H9 (cell line): ENCODE measurements at regions not wholly inside any gene's neighbourhood (a gene's known extent, or its start where the extent isn't known, plus 50 kb on each side); places are given as distances from the start of the nearest gene placed in this dataset.
"Not testable (repeated sequence)": the region's sequence is repeated elsewhere in the genome, so short reads cannot be mapped to it uniquely, and the experiment has no call there.

Source experiments
- DNase-seq: peaks from one replicate; pipeline ENCODE4 v3.0.0-alpha.2; 2017
- H2AFZ ChIP-seq: one replicate; pipeline ENCODE4 v1.6.1; 2013; ENCODE audit warnings: mild to moderate bottlenecking, low read length, control low read depth, moderate library complexity
- H2AK5ac ChIP-seq: 2 replicates; pipeline ENCODE4 v1.6.1; 2013; ENCODE audit warnings: low read length, control low read depth, mixed read lengths; ENCODE audit not compliant: insufficient read length
- H2BK120ac ChIP-seq: one replicate; pipeline ENCODE4 v1.6.1; 2013; ENCODE audit warnings: low read depth, mild to moderate bottlenecking, low read length, control low read depth, inconsistent platforms; ENCODE audit not compliant: poor library complexity, severe bottlenecking
- H2BK12ac ChIP-seq: 2 replicates; pipeline ENCODE4 v1.6.1; 2013; ENCODE audit warnings: low read length, control low read depth, mixed read lengths, low read depth; ENCODE audit not compliant: insufficient read length
- H2BK15ac ChIP-seq: 2 replicates; pipeline ENCODE4 v1.6.1; 2013; ENCODE audit warnings: low read depth, low read length, control low read depth
- H2BK20ac ChIP-seq: one replicate; pipeline ENCODE4 v1.6.1; 2013; ENCODE audit warnings: low read depth, mild to moderate bottlenecking, low read length, control low read depth, inconsistent platforms; ENCODE audit not compliant: poor library complexity, severe bottlenecking
- H2BK5ac ChIP-seq: 2 replicates; pipeline ENCODE4 v1.6.1; 2013; ENCODE audit warnings: low read length, control low read depth, mixed read lengths; ENCODE audit not compliant: insufficient read length
- H3K14ac ChIP-seq: 2 replicates; pipeline ENCODE4 v1.6.1; 2013; ENCODE audit warnings: low read length, control low read depth; ENCODE audit not compliant: insufficient read depth
- H3K18ac ChIP-seq: 2 replicates; pipeline ENCODE4 v1.6.1; 2013; ENCODE audit warnings: low read depth, mild to moderate bottlenecking, mixed read lengths, low read length, control low read depth; ENCODE audit not compliant: insufficient read length
- H3K23ac ChIP-seq: 2 replicates; pipeline ENCODE4 v1.6.1; 2013; ENCODE audit warnings: low read length, control low read depth, mixed read lengths, low read depth; ENCODE audit not compliant: insufficient read length
- H3K23me2 ChIP-seq: 2 replicates; pipeline ENCODE4 v1.6.1; 2013; ENCODE audit warnings: low read depth, mild to moderate bottlenecking, mixed read lengths, low read length, control low read depth; ENCODE audit not compliant: insufficient read length, poor library complexity, severe bottlenecking
- H3K27ac ChIP-seq: 2 replicates; pipeline ENCODE4 v1.5.1; 2013; ENCODE audit warnings: low read length, control low read depth, mixed read lengths, low read depth; ENCODE audit not compliant: insufficient read length
- H3K27me3 ChIP-seq: 2 replicates; pipeline ENCODE4 v1.6.1; 2013; ENCODE audit warnings: low read length, control low read depth, inconsistent platforms; ENCODE audit not compliant: insufficient read depth
- H3K4ac ChIP-seq: 2 replicates; pipeline ENCODE4 v1.6.1; 2013; ENCODE audit warnings: low read depth, mild to moderate bottlenecking, control low read depth, inconsistent platforms, low read length, moderate library complexity
- H3K4me1 ChIP-seq: 2 replicates; pipeline ENCODE4 v1.6.1; 2013; ENCODE audit warnings: low read length, control low read depth, inconsistent platforms; ENCODE audit not compliant: insufficient read depth
- H3K4me2 ChIP-seq: 2 replicates; pipeline ENCODE4 v1.6.1; 2013; ENCODE audit warnings: low read length, control low read depth, mixed read lengths; ENCODE audit not compliant: insufficient read length, insufficient read depth
- H3K56ac ChIP-seq: 2 replicates; pipeline ENCODE4 v1.6.1; 2013; ENCODE audit warnings: low read depth, mild to moderate bottlenecking, mixed read lengths, low read length, control low read depth; ENCODE audit not compliant: insufficient read length
- H3K79me1 ChIP-seq: 2 replicates; pipeline ENCODE4 v1.6.1; 2013; ENCODE audit warnings: low read depth, mild to moderate bottlenecking, moderate library complexity, low read length, control low read depth, inconsistent platforms; ENCODE audit not compliant: insufficient read depth, poor library complexity, severe bottlenecking
- H3K79me2 ChIP-seq: 2 replicates; pipeline ENCODE4 v1.6.1; 2013; ENCODE audit warnings: low read length, control low read depth, inconsistent platforms; ENCODE audit not compliant: insufficient read depth
- H3K9ac ChIP-seq: 2 replicates; pipeline ENCODE4 v1.6.1; 2013; ENCODE audit warnings: low read length, control low read depth, mixed read lengths; ENCODE audit not compliant: insufficient read length; ENCODE audit errors: extremely low read depth
- H3K9me3 ChIP-seq: one replicate; pipeline ENCODE4 v1.6.1; 2013; ENCODE audit warnings: low read depth, low read length, inconsistent platforms; ENCODE audit not compliant: control insufficient read depth
- H3T11ph ChIP-seq: one replicate; pipeline ENCODE4 v1.6.1; 2013; ENCODE audit warnings: mild to moderate bottlenecking, low read length, control low read depth, inconsistent platforms
- H4K20me1 ChIP-seq: one replicate; pipeline ENCODE4 v1.6.1; 2013; ENCODE audit not compliant: control insufficient read depth, insufficient read length, insufficient read depth
- H4K5ac ChIP-seq: 2 replicates; pipeline ENCODE4 v1.6.1; 2013; ENCODE audit warnings: low read depth, mild to moderate bottlenecking, mixed read lengths, low read length, control low read depth; ENCODE audit not compliant: insufficient read length
- H4K8ac ChIP-seq: replicated peaks from 2 replicates; pipeline ENCODE4 v1.6.1; 2013; ENCODE audit warnings: low read length, control low read depth, mixed read lengths, low read depth; ENCODE audit not compliant: insufficient read length
- H4K91ac ChIP-seq: 2 replicates; pipeline ENCODE4 v1.6.1; 2013; ENCODE audit warnings: low read depth, mild to moderate bottlenecking, moderate library complexity, mixed read lengths, low read length, control low read depth; ENCODE audit not compliant: insufficient read length
- H3K27ac Mint-ChIP-seq, 3 experiments: 2 replicates in 2 of 3; 3 replicates in 1 of 3; pipeline ENCODE4 v1.8.0; 2020 to 2021; ENCODE audit warnings: mixed read lengths in 3 of 3, mild to moderate bottlenecking in 1 of 3, moderate library complexity in 1 of 3
- H3K27me3 Mint-ChIP-seq: 2 replicates; pipeline ENCODE4 v1.8.0; 2021; ENCODE audit warnings: low read depth, mild to moderate bottlenecking, moderate library complexity, mixed read lengths
- H3K36me3 Mint-ChIP-seq, 3 experiments: 2 replicates in 2 of 3; 3 replicates in 1 of 3; pipeline ENCODE4 v1.8.0; 2020 to 2021; ENCODE audit warnings: low read depth in 3 of 3, mixed read lengths in 3 of 3; ENCODE audit not compliant: insufficient read depth in 1 of 3
- H3K4me1 Mint-ChIP-seq, 2 experiments: 2 replicates each; pipeline ENCODE4 v1.8.0; 2020; ENCODE audit warnings: mixed read lengths in 2 of 2
- H3K4me3 Mint-ChIP-seq, 2 experiments: 2 replicates in 1 of 2; 3 replicates in 1 of 2; pipeline ENCODE4 v1.8.0; 2020 to 2021; ENCODE audit warnings: mild to moderate bottlenecking in 2 of 2, mixed read lengths in 2 of 2, moderate library complexity in 1 of 2
- H3K9me3 Mint-ChIP-seq, 2 experiments: 2 replicates in 1 of 2; 3 replicates in 1 of 2; pipeline ENCODE4 v1.8.0; 2020; ENCODE audit warnings: mild to moderate bottlenecking in 2 of 2, mixed read lengths in 2 of 2, moderate library complexity in 1 of 2
- CTCF ChIP-seq: fragments of 200-600 bp; sonication (generic); conservative IDR thresholded peaks from 3 replicates; pipeline ENCODE4 v1.8.0; 2021; ENCODE audit warnings: antibody characterized with exemption, mild to moderate bottlenecking
- WGBS: extraction: QIAGEN DNeasy Blood & Tissue Kit; methylation state at CpG from one replicate; pipeline ENCODE4 v1.1.7; 2013; ENCODE audit warnings: missing lambda C conversion rate, low lambda C conversion rate, mixed read lengths; ENCODE audit not compliant: insufficient read length; ENCODE audit errors: extremely low coverage; 5-methylcytosine and 5-hydroxymethylcytosine counted together

GRCh38 chr9:93750045-93750444 is 173.7 kb downstream of the PHF2 start:
- Histone ChIP-seq H4K20me1 (no peaks in the 10 kb centered on the region), H2AK5ac (no peak overlapping the region), H3K79me2 (no peaks in the 10 kb centered on the region), H4K8ac (no peak overlapping the region), H3K4me1 (no peaks in the 10 kb centered on the region), H3K79me1 (no peaks in the 10 kb centered on the region), H3K56ac (no peak overlapping the region), H3K4me2 (no peak overlapping the region), H3K27me3 (no peaks in the 10 kb centered on the region), H3K9me3 (peaks cover 21% of the 10 kb centered on the region), H3K14ac (no peak overlapping the region), H3K18ac (no peak overlapping the region), H4K5ac (no peak overlapping the region), H3K23me2 (no peaks in the 10 kb centered on the region), H2BK15ac (no peak overlapping the region), H3T11ph (no peak overlapping the region), H2BK120ac (no peak overlapping the region), H3K27ac (no peak overlapping the region), H3K9ac (no peak overlapping the region), H2AFZ (no peak overlapping the region), H3K23ac (no peak overlapping the region), H3K4ac (no peak overlapping the region), H2BK5ac (no peak overlapping the region), H2BK12ac (no peak overlapping the region), H4K91ac (no peak overlapping the region), H2BK20ac (no peak overlapping the region)
- TF ChIP-seq CTCF = no peak
- WGBS = no CpG with 5 or more reads among the region's 2 CpGs
- no peaks in the 10 kb centered on the region for H3K4me1 Mint-ChIP-seq
- H3K27me3 Mint-ChIP-seq = peaks cover 3% of the 10 kb centered on the region
- peaks cover 16 to 47% (median 43%) of the 10 kb centered on the region in 3 experiments for H3K36me3 Mint-ChIP-seq
- no peak for DNase-seq
- H3K4me3 Mint-ChIP-seq = no peak overlapping the region
- H3K27ac Mint-ChIP-seq = no peak overlapping the region
- peaks cover 84 to 85% of the 10 kb centered on the region in 2 experiments for H3K9me3 Mint-ChIP-seq

GRCh38 chr9:93748827-93749226 is 172.4 kb downstream of the PHF2 start:
- not testable (repeated sequence) for H2BK12ac ChIP-seq, H3K4ac ChIP-seq, H3K27me3 Mint-ChIP-seq, H3K27me3 ChIP-seq, H3K79me2 ChIP-seq, H2BK120ac ChIP-seq, H4K8ac ChIP-seq, H3T11ph ChIP-seq, H3K4me1 Mint-ChIP-seq, H2BK15ac ChIP-seq, H4K20me1 ChIP-seq, DNase-seq, H4K5ac ChIP-seq, H2BK20ac ChIP-seq, H2AK5ac ChIP-seq, H2BK5ac ChIP-seq, H3K14ac ChIP-seq, H3K9ac ChIP-seq, H3K27ac ChIP-seq, H3K4me1 ChIP-seq, H4K91ac ChIP-seq, H3K4me2 ChIP-seq, H3K18ac ChIP-seq, H3K23ac ChIP-seq, H3K4me3 Mint-ChIP-seq, H3K56ac ChIP-seq, H2AFZ ChIP-seq, H3K27ac Mint-ChIP-seq, H3K23me2 ChIP-seq, H3K79me1 ChIP-seq
- Mint-ChIP-seq H3K9me3 (peaks cover 81 to 84% of the 10 kb centered on the region in 2 experiments), H3K36me3 (peaks cover 15 to 40% (median 37%) of the 10 kb centered on the region in 3 experiments)
- H3K9me3 ChIP-seq = peaks cover 21% of the 10 kb centered on the region
- no CpG with 5 or more reads among the region's 1 CpG for WGBS
